SK-N-MC (cell line): ENCODE measurements at regions not wholly inside any gene's neighbourhood (a gene's known extent, or its start where the extent isn't known, plus 50 kb on each side); places are given as distances from the start of the nearest gene placed in this dataset.

ENCODE experiments used
- DNase-seq: peaks from one replicate; pipeline ENCODE4 v3.0.0-alpha.2; 2011; ENCODE audit warnings: low read depth, low spot score
- H3K27ac ChIP-seq: fragments of 200-600 bp; sonication (generic); 2 replicates; pipeline ENCODE4 v1.5.1; 2016; ENCODE audit warnings: mixed run types
- H3K36me3 ChIP-seq: fragments of 200-600 bp; sonication (generic); 2 replicates; pipeline ENCODE4 v1.6.1; 2017; ENCODE audit warnings: antibody characterized with exemption, low read length, mixed read lengths; ENCODE audit not compliant: insufficient read depth
- H3K4me3 ChIP-seq: fragments of 200-600 bp; sonication (generic); 2 replicates; pipeline ENCODE4 v1.5.1; 2016
- H3K9ac ChIP-seq: fragments of 200-600 bp; sonication (generic); 2 replicates; pipeline ENCODE4 v1.8.0; 2017; ENCODE audit warnings: mixed run types, mixed read lengths; ENCODE audit not compliant: insufficient read length
- H3K9me3 ChIP-seq: fragments of 200-600 bp; sonication (generic); 2 replicates; pipeline ENCODE4 v1.6.1; 2017; ENCODE audit warnings: low read depth, mild to moderate bottlenecking, antibody characterized with exemption, low read length, moderate library complexity, mixed read lengths
- EZH2 ChIP-seq: fragments of 200-600 bp; sonication (generic); IDR thresholded peaks from one replicate; pipeline ENCODE4 v1.6.1; 2017; ENCODE audit warnings: antibody characterized with exemption
- FOXP2 ChIP-seq: optimal IDR thresholded peaks from 2 replicates; pipeline ENCODE3; 2011; ENCODE audit warnings: mild to moderate bottlenecking, moderate library complexity; ENCODE audit not compliant: insufficient read depth; ENCODE audit errors: extremely low read length, control extremely low read depth
- POLR2AphosphoS5 ChIP-seq: IDR thresholded peaks from 2 replicates; pipeline ENCODE4 v1.6.1; 2012; ENCODE audit warnings: mild to moderate bottlenecking, low read depth, low read length, borderline replicate concordance

DNA sequence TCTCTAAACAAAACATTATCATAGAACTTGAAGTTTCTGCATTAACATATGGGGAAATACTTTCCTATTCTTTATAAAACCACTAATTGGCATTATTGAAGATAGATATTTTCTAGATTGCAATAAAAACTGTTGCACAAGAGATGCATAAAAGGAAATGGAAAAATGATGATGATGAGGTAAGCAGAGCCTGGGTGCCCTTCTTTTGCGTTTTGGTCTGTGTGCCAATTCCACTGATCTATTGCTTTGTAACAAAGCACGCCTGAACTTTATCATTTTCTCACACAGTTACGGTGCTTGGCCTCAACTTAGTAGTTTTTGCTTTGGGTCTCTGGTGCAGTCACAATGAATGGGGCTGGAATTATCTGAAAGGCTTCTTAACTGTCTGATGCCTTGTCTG, 450.5 kb downstream of the MAFB start:
- Histone ChIP-seq H3K36me3 (no peaks in the 10 kb centered on the region), H3K4me3 (peak overlapping the region; percentile 34), H3K27ac (peak overlapping the region; percentile 59; the same call in 1 of the 2 replicates), H3K9me3 (no peaks in the 10 kb centered on the region), H3K9ac (no peak overlapping the region)
- TF ChIP-seq EZH2 = no peak
- TF ChIP-seq POLR2AphosphoS5 = no peak; the same call in 1 of the 2 replicates
- no peak for TF ChIP-seq FOXP2
- DNase-seq = peak; percentile 61

DNA sequence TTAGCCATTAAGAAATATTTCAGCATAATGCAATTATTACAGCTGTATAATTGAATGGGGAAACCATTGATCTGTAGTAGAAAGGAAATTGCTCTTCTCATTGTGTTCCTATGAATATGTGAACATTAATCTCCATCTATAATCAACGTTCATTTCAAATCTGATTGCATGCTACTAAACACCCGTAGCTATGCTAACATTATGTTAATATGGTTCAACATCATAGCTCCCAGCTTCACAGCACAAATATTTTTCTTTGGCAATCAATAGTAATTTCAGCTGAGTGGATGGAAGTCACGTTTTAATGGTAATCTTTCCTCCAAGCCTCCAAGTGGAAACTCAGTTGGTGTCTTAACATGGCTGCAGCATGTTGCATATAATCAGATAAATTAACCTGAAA, 454.4 kb downstream of the MAFB start:
- 0 out of 2 replicates have a peak, but pooled peaks have one; percentile 30 for TF ChIP-seq POLR2AphosphoS5
- no peak for TF ChIP-seq FOXP2
- no peak for TF ChIP-seq EZH2
- peak overlapping the region; percentile 46 for H3K9ac ChIP-seq
- no peaks in the 10 kb centered on the region for H3K36me3 ChIP-seq
- H3K27ac ChIP-seq = peak overlapping the region; percentile 81
- DNase-seq = peak; percentile 34
- peak overlapping the region; percentile 71 for H3K4me3 ChIP-seq
- no peaks in the 10 kb centered on the region for H3K9me3 ChIP-seq

DNA sequence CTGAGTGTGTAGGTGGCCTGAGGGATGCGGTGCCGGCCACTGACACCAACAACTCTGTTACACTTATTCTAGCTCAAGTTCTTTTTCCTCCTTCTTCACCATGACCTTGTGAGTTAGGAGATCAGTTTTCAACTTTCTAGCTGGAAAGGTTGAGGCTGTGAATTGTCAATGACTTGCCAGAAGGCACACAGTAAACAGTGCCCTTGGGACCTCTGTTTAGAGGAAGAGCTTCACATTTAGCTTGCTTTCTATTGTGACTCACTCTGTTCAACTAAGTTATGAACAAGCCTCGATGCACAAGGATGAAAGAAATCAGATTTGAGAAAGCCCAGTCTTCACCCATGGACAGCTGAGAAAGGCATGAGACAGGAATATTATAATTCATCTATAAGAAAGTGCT, 455.6 kb downstream of the MAFB start:
- TF ChIP-seq EZH2 (no peak), POLR2AphosphoS5 (no peak; the same call in 1 of the 2 replicates), FOXP2 (peak; percentile 82)
- Histone ChIP-seq H3K4me3 (peak overlapping the region; percentile 63), H3K9me3 (no peaks in the 10 kb centered on the region), H3K27ac (peak overlapping the region; percentile 99), H3K36me3 (no peaks in the 10 kb centered on the region), H3K9ac (peak overlapping the region; percentile 40)
- peak; percentile 84 for DNase-seq

- Histone ChIP-seq H3K9me3 (no peaks in the 10 kb centered on the region), H3K9ac (peak overlapping the region; percentile 40), H3K27ac (peak overlapping the region; percentile 99), H3K4me3 (peak overlapping the region; percentile 63), H3K36me3 (no peaks in the 10 kb centered on the region)
- DNase-seq = no peak
- TF ChIP-seq EZH2 = no peak
- TF ChIP-seq FOXP2 = no peak
- no peak for TF ChIP-seq POLR2AphosphoS5
Measured at GRCh38 chr20:40232756-40233155, 456.3 kb downstream of the MAFB start.

DNA sequence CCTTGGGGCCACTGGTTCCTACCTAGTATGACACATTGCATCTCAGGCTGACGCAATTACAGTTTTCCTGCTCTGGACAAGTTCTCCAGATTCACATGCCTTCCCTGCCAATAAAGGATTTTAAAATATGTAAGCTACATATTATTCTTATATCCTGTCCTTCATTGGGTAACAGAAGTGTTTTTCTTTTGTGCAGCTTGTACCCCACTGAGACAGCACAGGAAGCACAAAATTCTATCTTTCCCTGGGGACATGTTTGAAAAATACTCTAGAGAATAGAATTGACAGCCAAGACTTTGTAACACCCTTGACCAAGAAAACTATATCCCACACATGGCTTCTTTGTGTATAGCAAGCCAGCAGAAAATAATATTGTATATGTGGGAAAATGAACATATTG, 456.8 kb downstream of the MAFB start:
- no peak for TF ChIP-seq EZH2
- peak; percentile 55; the same call in 1 of the 2 replicates for TF ChIP-seq POLR2AphosphoS5
- TF ChIP-seq FOXP2 = no peak
- no peaks in the 10 kb centered on the region for H3K36me3 ChIP-seq
- peak overlapping the region; percentile 63 for H3K4me3 ChIP-seq
- peak overlapping the region; percentile 79 for H3K9ac ChIP-seq
- peak; percentile 99 for DNase-seq
- peak overlapping the region; percentile 99 for H3K27ac ChIP-seq
- no peaks in the 10 kb centered on the region for H3K9me3 ChIP-seq

DNA sequence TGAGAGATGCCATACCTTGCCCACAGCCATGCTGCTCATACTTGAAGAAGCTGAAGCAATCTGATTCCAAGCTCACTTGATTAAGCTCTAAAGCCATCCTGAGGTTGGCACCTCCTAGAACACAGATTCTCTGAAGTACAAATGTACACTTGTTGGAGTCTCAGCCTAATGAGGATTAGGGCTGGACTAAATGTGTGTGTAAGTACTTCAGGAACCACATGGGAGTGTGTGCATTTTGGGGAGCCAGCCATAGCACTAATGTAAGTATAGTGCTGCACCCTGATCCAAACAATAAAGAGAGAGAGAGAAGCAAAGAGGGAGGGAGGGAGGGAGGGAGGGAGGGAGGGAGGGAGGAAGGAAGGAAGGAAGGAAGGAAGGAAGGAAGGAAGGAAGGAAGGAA, 458.6 kb downstream of the MAFB start:
- Histone ChIP-seq H3K9ac (peak overlapping the region; percentile 65), H3K4me3 (peak overlapping the region; percentile 47)
- no peak for TF ChIP-seq FOXP2
- no peak; the same call in 1 of the 2 replicates for TF ChIP-seq POLR2AphosphoS5
- TF ChIP-seq EZH2 = no peak

GRCh38 chr20:40225596-40225995, 463.4 kb downstream of the MAFB start:
- no peak overlapping the region for H3K4me3 ChIP-seq
- H3K9ac ChIP-seq = no peak overlapping the region
- TF ChIP-seq FOXP2 = no peak
- TF ChIP-seq EZH2 = no peak
- TF ChIP-seq POLR2AphosphoS5 = no peak
- no peak for DNase-seq
- H3K36me3 ChIP-seq = no peaks in the 10 kb centered on the region
- H3K9me3 ChIP-seq = no peaks in the 10 kb centered on the region
- H3K27ac ChIP-seq = no peak overlapping the region

More for the DNA sequence above, 458.6 kb downstream of the MAFB start:
- Histone ChIP-seq H3K9me3 (no peaks in the 10 kb centered on the region), H3K27ac (peak overlapping the region; percentile 98), H3K36me3 (no peaks in the 10 kb centered on the region)
- DNase-seq = peak; percentile 93

GRCh38 chr20:40223810-40224209, 465.2 kb downstream of the MAFB start:
- Histone ChIP-seq H3K36me3 (no peaks in the 10 kb centered on the region), H3K9me3 (no peaks in the 10 kb centered on the region), H3K27ac (no peak overlapping the region), H3K9ac (no peak overlapping the region), H3K4me3 (no peak overlapping the region)
- no peak for TF ChIP-seq EZH2
- no peak for DNase-seq

DNA sequence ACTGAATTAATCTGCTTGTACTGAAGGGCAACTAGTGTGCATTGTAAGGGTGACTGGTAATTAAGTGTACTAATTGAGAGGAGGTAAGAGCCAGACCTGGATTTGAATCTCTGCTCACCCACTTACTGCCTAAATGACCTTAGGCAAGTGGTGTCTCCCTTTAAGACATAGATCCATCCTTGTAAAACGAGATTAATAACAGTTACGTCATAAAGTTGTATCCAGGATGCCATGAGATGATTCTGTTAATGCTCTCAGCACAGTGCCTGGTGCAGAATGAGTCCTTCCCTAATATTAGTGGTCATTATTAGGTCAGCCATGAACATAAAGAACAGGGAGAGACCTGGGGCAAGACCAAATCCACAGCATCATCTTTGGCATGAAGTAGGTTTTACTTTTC, 470.1 kb downstream of the MAFB start:
- DNase-seq = no peak
- no peak overlapping the region for H3K27ac ChIP-seq
- H3K9me3 ChIP-seq = no peaks in the 10 kb centered on the region
- H3K9ac ChIP-seq = no peak overlapping the region
- H3K36me3 ChIP-seq = no peaks in the 10 kb centered on the region
- no peak overlapping the region for H3K4me3 ChIP-seq
- TF ChIP-seq POLR2AphosphoS5 (no peak), FOXP2 (no peak), EZH2 (no peak)
